GM12874 (cell line): ENCODE measurements at regions not wholly inside any gene's neighbourhood (a gene's known extent, or its start where the extent isn't known, plus 50 kb on each side); places are given as distances from the start of the nearest gene placed in this dataset.
A peak's percentile ranks its signal among the peaks of the same experiment; 100 is the strongest.

Experiments used
- CTCF ChIP-seq: IDR thresholded peaks from 2 replicates; pipeline ENCODE4 v1.5.1; 2011; ENCODE audit warnings: low read depth, mild to moderate bottlenecking, control low read depth, low read length, moderate library complexity; ENCODE audit not compliant: insufficient read depth

- TF ChIP-seq CTCF = peak; percentile 98
These were observed 90.2 kb downstream of the DMRTA2 start for GRCh38 chr1:50332941-50333594.

GRCh38 chr1:50329332-50329932 lies 93.8 kb downstream of the DMRTA2 start:
- TF ChIP-seq CTCF = no peak

GRCh38 chr1:50328552-50328951 lies 94.7 kb downstream of the DMRTA2 start:
- no peak for TF ChIP-seq CTCF

GRCh38 chr1:50326026-50326425 lies 97.2 kb downstream of the DMRTA2 start:
- TF ChIP-seq CTCF = no peak

- no peak for TF ChIP-seq CTCF
These were observed 100.7 kb downstream of the DMRTA2 start for GRCh38 chr1:50322579-50322978.

GRCh38 chr1:50318428-50318827 lies 104.8 kb downstream of the DMRTA2 start:
- TF ChIP-seq CTCF = no peak

- no peak for TF ChIP-seq CTCF
These were observed 114.4 kb downstream of the DMRTA2 start for GRCh38 chr1:50308878-50309277.
